ENCODE measurements at regions not wholly inside any gene's neighbourhood (a gene's known extent, or its start where the extent isn't known, plus 50 kb on each side); places are given as distances from the start of the nearest gene placed in this dataset.

DNA sequence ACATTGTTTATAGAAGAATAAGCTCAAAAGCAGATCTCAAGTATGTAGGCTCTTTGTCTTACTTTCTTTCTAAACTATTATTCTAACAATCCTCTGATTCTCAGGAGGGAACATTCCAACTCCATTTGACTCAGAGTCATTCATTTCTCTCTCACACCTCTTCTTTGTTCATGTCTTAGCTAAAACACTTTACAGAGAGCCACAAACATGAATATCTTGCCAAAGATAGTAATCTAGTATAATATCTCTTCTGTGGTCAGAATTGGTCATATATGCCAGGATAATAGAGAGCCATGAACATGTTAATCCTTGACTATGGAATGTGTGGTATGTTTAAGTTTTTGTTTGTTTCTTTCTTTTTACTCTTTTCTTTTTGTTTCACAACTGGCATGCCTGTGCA, 456.0 kb upstream of the PTCHD4 start:
- no peaks in the 10 kb centered on the region for H3K36me3 ChIP-seq (ENCODE audit: low read length)
- H3K27ac ChIP-seq (ENCODE audit: low read depth, low read length), result no peak overlapping the region
- no peak overlapping the region for H3K4me2 ChIP-seq (ENCODE audit: low read depth, low read length, poor library complexity, severe bottlenecking)
- H3F3A ChIP-seq (ENCODE audit: insufficient read depth), result no peaks in the 10 kb centered on the region
- no peak overlapping the region for H3K9ac ChIP-seq (ENCODE audit: low read length)
- H2AFZ ChIP-seq (ENCODE audit: low read depth, low read length, severe bottlenecking), result no peak overlapping the region
- H4K20me1 ChIP-seq (ENCODE audit: low read depth, low read length), result no peaks in the 10 kb centered on the region
- TF ChIP-seq, protein P1, sequence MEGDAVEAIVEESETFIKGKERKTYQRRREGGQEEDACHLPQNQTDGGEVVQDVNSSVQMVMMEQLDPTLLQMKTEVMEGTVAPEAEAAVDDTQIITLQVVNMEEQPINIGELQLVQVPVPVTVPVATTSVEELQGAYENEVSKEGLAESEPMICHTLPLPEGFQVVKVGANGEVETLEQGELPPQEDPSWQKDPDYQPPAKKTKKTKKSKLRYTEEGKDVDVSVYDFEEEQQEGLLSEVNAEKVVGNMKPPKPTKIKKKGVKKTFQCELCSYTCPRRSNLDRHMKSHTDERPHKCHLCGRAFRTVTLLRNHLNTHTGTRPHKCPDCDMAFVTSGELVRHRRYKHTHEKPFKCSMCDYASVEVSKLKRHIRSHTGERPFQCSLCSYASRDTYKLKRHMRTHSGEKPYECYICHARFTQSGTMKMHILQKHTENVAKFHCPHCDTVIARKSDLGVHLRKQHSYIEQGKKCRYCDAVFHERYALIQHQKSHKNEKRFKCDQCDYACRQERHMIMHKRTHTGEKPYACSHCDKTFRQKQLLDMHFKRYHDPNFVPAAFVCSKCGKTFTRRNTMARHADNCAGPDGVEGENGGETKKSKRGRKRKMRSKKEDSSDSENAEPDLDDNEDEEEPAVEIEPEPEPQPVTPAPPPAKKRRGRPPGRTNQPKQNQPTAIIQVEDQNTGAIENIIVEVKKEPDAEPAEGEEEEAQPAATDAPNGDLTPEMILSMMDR (IDR thresholded peaks at IDR 0.05; ENCODE audit: insufficient read depth, low read length, poor library complexity, severe bottlenecking), result no peak
- TF ChIP-seq EZH2phosphoT487 (conservative IDR thresholded peaks at IDR 0.05; ENCODE audit: low read length), result no peak
- H3K4me3 ChIP-seq (ENCODE audit: insufficient read depth, low read length, poor library complexity, severe bottlenecking), result no peak overlapping the region
- H3K27me3 ChIP-seq (ENCODE audit: low read length), result no peaks in the 10 kb centered on the region
- no peaks in the 10 kb centered on the region for H3K79me2 ChIP-seq (ENCODE audit: insufficient read depth, low read length)
- H3K9me3 ChIP-seq (ENCODE audit: insufficient read depth, low read length), result no peaks in the 10 kb centered on the region
- no peaks in the 10 kb centered on the region; the same call in 1 of the 2 replicates for H3K9me2 ChIP-seq (replicated peaks; ENCODE audit: insufficient read depth, low read length)

DNA sequence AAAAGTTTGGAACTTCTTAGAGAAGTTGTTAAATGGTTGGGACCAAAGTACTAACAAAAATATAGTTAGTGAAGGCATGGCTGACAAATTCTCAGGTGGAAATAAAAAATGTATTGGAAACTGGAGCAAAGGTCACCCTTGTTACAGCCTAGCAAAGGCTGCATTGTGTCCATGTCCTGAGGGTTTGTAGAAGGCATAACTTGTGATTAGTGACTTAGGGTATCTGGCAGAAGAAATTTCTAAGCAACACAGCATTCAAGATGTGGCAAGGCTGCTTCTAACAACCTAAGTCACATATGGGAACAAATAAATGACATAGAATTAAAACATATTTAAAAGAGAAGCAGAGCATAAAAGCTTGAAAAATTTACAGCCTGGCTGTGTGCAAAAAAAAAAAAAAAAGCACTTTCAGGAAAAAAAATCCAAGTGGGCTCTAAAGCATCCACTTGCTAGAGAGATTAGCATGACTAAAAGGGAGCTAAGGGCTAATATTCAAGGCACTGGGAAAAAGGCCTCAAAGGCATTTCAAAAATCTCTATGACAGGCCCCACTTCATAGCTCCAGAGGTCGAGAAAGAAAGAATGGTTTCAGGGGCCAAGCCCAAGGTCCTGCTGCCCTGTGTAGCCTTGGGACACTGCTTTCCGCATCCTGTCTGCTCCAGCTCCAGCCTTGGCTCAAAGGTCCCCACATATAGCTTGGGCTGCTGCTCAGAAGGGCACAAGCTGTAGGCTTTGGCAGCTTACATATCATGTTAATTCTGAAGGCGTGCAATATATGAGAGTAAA, 453.2 kb upstream of the PTCHD4 start:
- no peak overlapping the region for H2AFZ ChIP-seq (ENCODE audit: low read depth, low read length, severe bottlenecking)
- H3K9ac ChIP-seq (ENCODE audit: low read length), result no peak overlapping the region
- H3K36me3 ChIP-seq (ENCODE audit: low read length), result no peaks in the 10 kb centered on the region
- no peaks in the 10 kb centered on the region for H4K20me1 ChIP-seq (ENCODE audit: low read depth, low read length)
- no peaks in the 10 kb centered on the region for H3K27me3 ChIP-seq (ENCODE audit: low read length)
- H3K4me3 ChIP-seq (ENCODE audit: insufficient read depth, low read length, poor library complexity, severe bottlenecking), result no peak overlapping the region
- TF ChIP-seq, protein P1 (IDR thresholded peaks at IDR 0.05; ENCODE audit: insufficient read depth, low read length, poor library complexity, severe bottlenecking), result no peak
- no peak for TF ChIP-seq EZH2phosphoT487 (conservative IDR thresholded peaks at IDR 0.05; ENCODE audit: low read length)
- H3K4me2 ChIP-seq (ENCODE audit: low read depth, low read length, poor library complexity, severe bottlenecking), result no peak overlapping the region
- H3K79me2 ChIP-seq (ENCODE audit: insufficient read depth, low read length), result no peaks in the 10 kb centered on the region
- no peaks in the 10 kb centered on the region for H3K9me3 ChIP-seq (ENCODE audit: insufficient read depth, low read length)
- no peak overlapping the region for H3K27ac ChIP-seq (ENCODE audit: low read depth, low read length)
- no peaks in the 10 kb centered on the region; the same call in 1 of the 2 replicates for H3K9me2 ChIP-seq (replicated peaks; ENCODE audit: insufficient read depth, low read length)
- no peaks in the 10 kb centered on the region for H3F3A ChIP-seq (ENCODE audit: insufficient read depth)

DNA sequence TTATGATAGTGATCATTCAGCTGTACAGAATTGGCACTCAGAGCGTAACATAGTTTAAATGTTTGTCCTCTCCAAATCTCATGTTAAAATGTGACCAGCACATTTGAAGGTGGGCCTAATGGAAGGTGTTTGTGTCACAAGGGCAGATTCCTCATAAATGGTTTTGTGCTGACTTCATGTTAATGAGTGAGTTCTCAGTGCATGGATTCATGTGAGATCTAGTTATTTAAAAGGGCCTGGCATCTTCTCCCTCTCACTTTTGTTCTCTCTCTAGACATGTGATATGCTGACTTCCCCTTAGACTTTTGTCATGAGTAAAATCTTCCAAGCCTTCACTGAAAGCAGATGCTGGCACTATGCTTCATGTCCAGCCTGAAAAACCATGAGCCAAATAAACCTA, 452.4 kb upstream of the PTCHD4 start:
- H3K79me2 ChIP-seq (ENCODE audit: insufficient read depth, low read length), result no peaks in the 10 kb centered on the region

More for the DNA sequence above, 452.4 kb upstream of the PTCHD4 start:
- no peaks in the 10 kb centered on the region; the same call in 1 of the 2 replicates for H3K9me2 ChIP-seq (replicated peaks; ENCODE audit: insufficient read depth, low read length)
- no peaks in the 10 kb centered on the region for H4K20me1 ChIP-seq (ENCODE audit: low read depth, low read length)
- H3K36me3 ChIP-seq (ENCODE audit: low read length), result no peaks in the 10 kb centered on the region
- H3K27me3 ChIP-seq (ENCODE audit: low read length), result no peaks in the 10 kb centered on the region
- H3K9me3 ChIP-seq (ENCODE audit: insufficient read depth, low read length), result no peaks in the 10 kb centered on the region
- no peak overlapping the region for H3K9ac ChIP-seq (ENCODE audit: low read length)
- no peak overlapping the region for H3K27ac ChIP-seq (ENCODE audit: low read depth, low read length)
- no peaks in the 10 kb centered on the region for H3F3A ChIP-seq (ENCODE audit: insufficient read depth)
- no peak overlapping the region for H3K4me3 ChIP-seq (ENCODE audit: insufficient read depth, low read length, poor library complexity, severe bottlenecking)
- no peak overlapping the region for H2AFZ ChIP-seq (ENCODE audit: low read depth, low read length, severe bottlenecking)
- no peak for TF ChIP-seq EZH2phosphoT487 (conservative IDR thresholded peaks at IDR 0.05; ENCODE audit: low read length)
- TF ChIP-seq, protein P1 (IDR thresholded peaks at IDR 0.05; ENCODE audit: insufficient read depth, low read length, poor library complexity, severe bottlenecking), result no peak
- no peak overlapping the region for H3K4me2 ChIP-seq (ENCODE audit: low read depth, low read length, poor library complexity, severe bottlenecking)
